H1 (cell line): ENCODE measurements at regions not wholly inside any gene's neighbourhood (a gene's known extent, or its start where the extent isn't known, plus 50 kb on each side); places are given as distances from the start of the nearest gene placed in this dataset.

Experiments
- CTCF ChIA-PET: fragments of 300-600 bp; sonication (Branson Sonifier 250); formaldehyde crosslinking; loops from one replicate; lab custom pipeline; 2021; ENCODE audit not compliant: partially characterized antibody; lab: Charles Lee
- POLR2A ChIA-PET: fragments of 300-600 bp; sonication (Branson Sonifier 250); formaldehyde crosslinking; loops from one replicate; lab custom pipeline; 2021; ENCODE audit warnings: inconsistent platforms; ENCODE audit not compliant: partially characterized antibody; lab: Charles Lee
- DNase-seq, 2 experiments: peaks; one replicate each; pipeline versions ENCODE4 v3.0.0 to v3.0.0-alpha.2; 2010 to 2022; ENCODE audit warnings: low spot score in 2 of 2, low read depth in 1 of 2, mixed read lengths in 1 of 2
- FAIRE-seq: peaks from 2 replicates; lab custom pipeline; 2011; peaks lifted over from hg19 to GRCh38; lab: Jason Lieb, UNC
- H2AFZ ChIP-seq: 2 replicates; pipeline ENCODE4 v1.8.1; 2012; ENCODE audit warnings: low read length, inconsistent platforms
- H2AK5ac ChIP-seq: 2 replicates; pipeline ENCODE4 v1.6.1; 2013; ENCODE audit warnings: low read depth, low read length
- H2BK120ac ChIP-seq: replicated peaks from 2 replicates; pipeline ENCODE3; 2013; ENCODE audit warnings: low read depth, low read length, inconsistent platforms
- H2BK12ac ChIP-seq: 2 replicates; pipeline ENCODE4 v1.6.1; 2013; ENCODE audit warnings: low read depth, low read length
- H2BK15ac ChIP-seq: 2 replicates; pipeline ENCODE4 v1.6.1; 2013; ENCODE audit warnings: low read length
- H2BK20ac ChIP-seq: 2 replicates; pipeline ENCODE4 v1.6.1; 2013; ENCODE audit warnings: low read length
- H2BK5ac ChIP-seq: 2 replicates; pipeline ENCODE4 v1.6.1; 2013; ENCODE audit warnings: low read depth, low read length
- H3K14ac ChIP-seq: 2 replicates; pipeline ENCODE4 v1.6.1; 2013; ENCODE audit warnings: inconsistent platforms; ENCODE audit not compliant: insufficient read length
- H3K18ac ChIP-seq: 2 replicates; pipeline ENCODE4 v1.6.1; 2013; ENCODE audit warnings: low read length; ENCODE audit errors: extremely low read depth
- H3K23ac ChIP-seq: 2 replicates; pipeline ENCODE4 v1.6.1; 2013; ENCODE audit warnings: inconsistent platforms; ENCODE audit not compliant: insufficient read length
- H3K23me2 ChIP-seq: 2 replicates; pipeline ENCODE4 v1.6.1; 2013; ENCODE audit warnings: low read depth, low read length
- H3K27ac ChIP-seq: 2 replicates; pipeline ENCODE4 v1.6.1; 2011; ENCODE audit warnings: low read depth, low read length, inconsistent platforms
- H3K27me3 ChIP-seq, 4 experiments: replicated peaks in 1 of 4; 1 replicate in 1 of 4; 2 replicates in 3 of 4; pipeline versions ENCODE4 v1.6.1 to v1.8.1; 2011 to 2013; ENCODE audit warnings: low read length in 3 of 4, mild to moderate bottlenecking in 3 of 4, inconsistent platforms in 2 of 4, mixed read lengths in 2 of 4, moderate library complexity in 1 of 4; ENCODE audit not compliant: control insufficient read depth in 3 of 4, insufficient read depth in 3 of 4; ENCODE audit errors: extremely low read depth in 1 of 4
- H3K36me3 ChIP-seq, 4 experiments: 2 replicates each; pipeline versions ENCODE4 v1.6.1 to v1.8.1; 2011 to 2013; ENCODE audit warnings: mild to moderate bottlenecking in 4 of 4, low read length in 3 of 4, moderate library complexity in 2 of 4, control low read depth in 1 of 4, inconsistent platforms in 1 of 4; ENCODE audit not compliant: insufficient read depth in 4 of 4, control insufficient read depth in 2 of 4
- H3K4ac ChIP-seq: replicated peaks from 2 replicates; pipeline ENCODE3; 2013; ENCODE audit warnings: low read length, low read depth, mixed read lengths, inconsistent platforms; ENCODE audit not compliant: insufficient read length
- H3K4me1 ChIP-seq, 4 experiments: replicated peaks in 1 of 4; 1 replicate in 1 of 4; 2 replicates in 3 of 4; pipeline versions ENCODE4 v1.6.1 to v1.8.1; 2011 to 2013; ENCODE audit warnings: low read length in 3 of 4, inconsistent platforms in 2 of 4, mixed read lengths in 1 of 4; ENCODE audit not compliant: insufficient read depth in 4 of 4, control insufficient read depth in 3 of 4
- H3K4me2 ChIP-seq, 2 experiments: 2 replicates each; pipeline versions ENCODE4 v1.6.1 to v1.8.1; 2011 to 2013; ENCODE audit warnings: low read depth in 2 of 2, low read length in 2 of 2, control low read depth in 1 of 2, inconsistent platforms in 1 of 2, mild to moderate bottlenecking in 1 of 2; ENCODE audit not compliant: insufficient read depth in 1 of 2
- H3K4me3 ChIP-seq, 4 experiments: fragments of 200-600, 300-600 bp in 1 of 4; sonication (generic), shearing (Covaris generic), sonication (Bioruptor Twin) in 1 of 4; 2 replicates each; pipeline versions ENCODE4 v1.5.1 to v1.8.1; 2011 to 2016; ENCODE audit warnings: low read length in 4 of 4, low read depth in 3 of 4, control low read depth in 2 of 4, inconsistent platforms in 2 of 4, mild to moderate bottlenecking in 2 of 4, mixed read lengths in 1 of 4, moderate library complexity in 1 of 4; ENCODE audit not compliant: insufficient read depth in 2 of 4; ENCODE audit errors: extremely low read depth in 1 of 4
- H3K56ac ChIP-seq: replicated peaks from 2 replicates; pipeline ENCODE3; 2013; ENCODE audit warnings: low read depth, mild to moderate bottlenecking, mixed read lengths, low read length, inconsistent platforms; ENCODE audit not compliant: insufficient read length
- H3K79me1 ChIP-seq: 2 replicates; pipeline ENCODE4 v1.6.1; 2013; ENCODE audit warnings: low read depth, low read length, control low read depth
- H3K79me2 ChIP-seq, 2 experiments: 2 replicates each; pipeline versions ENCODE4 v1.6.1 to v1.8.1; 2012 to 2013; ENCODE audit warnings: low read length in 2 of 2, mild to moderate bottlenecking in 2 of 2, inconsistent platforms in 1 of 2; ENCODE audit not compliant: insufficient read depth in 2 of 2, control insufficient read depth in 1 of 2
- H3K9ac ChIP-seq, 4 experiments: replicated peaks in 1 of 4; 1 replicate in 1 of 4; 2 replicates in 3 of 4; pipeline versions ENCODE4 v1.6.1 to v1.8.1; 2011 to 2013; ENCODE audit warnings: low read depth in 3 of 4, low read length in 3 of 4, control low read depth in 2 of 4, mild to moderate bottlenecking in 2 of 4, moderate library complexity in 2 of 4, inconsistent platforms in 1 of 4; ENCODE audit errors: extremely low read depth in 1 of 4
- H3K9me3 ChIP-seq, 2 experiments: 2 replicates each; pipeline versions ENCODE4 v1.6.1 to v1.8.1; 2012 to 2013; ENCODE audit warnings: mild to moderate bottlenecking in 2 of 2, moderate library complexity in 2 of 2, control low read depth in 1 of 2, inconsistent platforms in 1 of 2, low read depth in 1 of 2, low read length in 1 of 2, mixed read lengths in 1 of 2; ENCODE audit not compliant: insufficient read depth in 2 of 2
- H4K20me1 ChIP-seq, 2 experiments: replicated peaks in 1 of 2; 2 replicates each; pipeline versions ENCODE3 to v1.8.1; 2011 to 2013; ENCODE audit warnings: inconsistent platforms in 2 of 2, low read length in 2 of 2, mild to moderate bottlenecking in 1 of 2; ENCODE audit not compliant: insufficient read depth in 2 of 2, control insufficient read depth in 1 of 2
- H4K5ac ChIP-seq: 2 replicates; pipeline ENCODE4 v1.6.1; 2013; ENCODE audit warnings: low read length, low read depth, mixed read lengths, inconsistent platforms; ENCODE audit not compliant: insufficient read length
- H4K8ac ChIP-seq: 2 replicates; pipeline ENCODE4 v1.8.0; 2013; ENCODE audit warnings: mild to moderate bottlenecking, moderate library complexity, low read length, inconsistent platforms; ENCODE audit not compliant: insufficient read depth; ENCODE audit errors: extremely low read depth
- H4K91ac ChIP-seq: replicated peaks from 2 replicates; pipeline ENCODE3; 2013; ENCODE audit warnings: low read length, mixed read lengths, inconsistent platforms; ENCODE audit not compliant: insufficient read length
- CBX5 ChIP-seq: fragments of 300-800, 300-1000 bp; sonication (generic); IDR thresholded peaks from 2 replicates; pipeline ENCODE4 v1.7.1; 2016; ENCODE audit warnings: antibody characterized with exemption, low read length, low read depth
- CHD1 ChIP-seq: IDR thresholded peaks from 2 replicates; pipeline ENCODE4 v1.6.1; 2012; ENCODE audit warnings: low read depth, low read length, improper control_type of control experiment
- GABPA ChIP-seq: IDR thresholded peaks from 2 replicates; pipeline ENCODE4 v1.6.1; 2011; ENCODE audit warnings: mild to moderate bottlenecking, low read length, moderate library complexity, borderline replicate concordance; ENCODE audit not compliant: insufficient read depth
- HDAC2 ChIP-seq, 2 experiments: fragments of 300-600 bp in 1 of 2; sonication (generic) in 1 of 2; IDR thresholded peaks; 2 replicates each; pipeline ENCODE4 v1.6.1; 2011 to 2012; ENCODE audit warnings: low read depth in 2 of 2, low read length in 2 of 2, mild to moderate bottlenecking in 2 of 2, moderate library complexity in 2 of 2, borderline replicate concordance in 1 of 2, inconsistent platforms in 1 of 2
- JUN ChIP-seq: IDR thresholded peaks from 2 replicates; pipeline ENCODE4 v1.6.1; 2011; ENCODE audit warnings: low read depth, mild to moderate bottlenecking, improper control_type of control experiment, low read length
- JUND ChIP-seq: IDR thresholded peaks from 2 replicates; pipeline ENCODE4 v1.6.1; 2011; ENCODE audit warnings: mild to moderate bottlenecking, improper control_type of control experiment, low read length
- POLR2AphosphoS5 ChIP-seq: IDR thresholded peaks from 2 replicates; pipeline ENCODE4 v1.6.1; 2011; ENCODE audit warnings: low read depth, low read length
- RBBP5 ChIP-seq: IDR thresholded peaks from 2 replicates; pipeline ENCODE4 v1.7.1; 2012; ENCODE audit warnings: low read depth, mild to moderate bottlenecking, inconsistent platforms, low read length, moderate library complexity, borderline replicate concordance
- SIX5 ChIP-seq: IDR thresholded peaks from 2 replicates; pipeline ENCODE4 v1.6.1; 2011; ENCODE audit warnings: mild to moderate bottlenecking, low read depth, low read length
- TAF7 ChIP-seq: optimal IDR thresholded peaks from 2 replicates; pipeline ENCODE3; 2011; ENCODE audit warnings: low read depth, mild to moderate bottlenecking, inconsistent platforms, low read length, moderate library complexity, borderline replicate concordance
- TEAD4 ChIP-seq: IDR thresholded peaks from 2 replicates; pipeline ENCODE4 v1.6.1; 2012; ENCODE audit warnings: low read depth, low read length, inconsistent platforms, mixed read lengths
- ZNF274 ChIP-seq: IDR thresholded peaks from 2 replicates; pipeline ENCODE4 v1.7.0; 2012; ENCODE audit warnings: low read length, borderline replicate concordance; ENCODE audit errors: extremely low read depth
- WGBS, 2 experiments: shearing (Covaris generic) in 1 of 2; methylation state at CpG; one replicate each; pipeline versions ENCODE4 v1.1.6 to v1.1.7; 2013 to 2015; ENCODE audit warnings: low lambda C conversion rate in 2 of 2, mixed read lengths in 2 of 2, inconsistent platforms in 1 of 2, low coverage in 1 of 2, missing lambda C conversion rate in 1 of 2; ENCODE audit not compliant: insufficient replicate concordance in 2 of 2, insufficient coverage in 1 of 2, insufficient read length in 1 of 2; ENCODE audit errors: extremely low coverage in 1 of 2, missing lambda C conversion rate in 1 of 2; 5-methylcytosine and 5-hydroxymethylcytosine counted together

GRCh38 chr6:14468647-14469321, 351.2 kb downstream of the CD83 start:
- TF ChIP-seq POLR2AphosphoS5 = no peak
- no peak for TF ChIP-seq SIX5
- TF ChIP-seq TAF7 = no peak
- no peak for TF ChIP-seq CBX5
- TF ChIP-seq TEAD4 = no peak
- TF ChIP-seq JUND = no peak
- TF ChIP-seq GABPA = no peak
- TF ChIP-seq ZNF274 = no peak
- TF ChIP-seq HDAC2 (IDR thresholded peaks at IDR 0.05; ENCODE audit: borderline replicate concordance in 1 of 2, low read depth in 2 of 2, low read length in 2 of 2) = no peak
- TF ChIP-seq RBBP5 = no peak
- TF ChIP-seq CHD1 = no peak
- no peak for TF ChIP-seq JUN
- no peaks in the 10 kb centered on the region for H3K79me1 ChIP-seq
- ChIA-PET POLR2A (no interaction called here), CTCF (no interaction called here)
- H4K8ac ChIP-seq = no peak overlapping the region
- H3K9ac ChIP-seq = no peak overlapping the region
- H4K5ac ChIP-seq = no peak overlapping the region
- no peak overlapping the region for H3K4me3 ChIP-seq
- H3K4me2 ChIP-seq = no peak overlapping the region
- no peaks in the 10 kb centered on the region for H3K27me3 ChIP-seq
- H3K27ac ChIP-seq = no peak overlapping the region
- peaks cover 0 to 3% (median 0%) of the 10 kb centered on the region in 4 experiments; a peak in 1 of 7 replicates for H3K4me1 ChIP-seq
- H3K36me3 ChIP-seq = 0 out of 8 replicates have a peak, but pooled peaks cover 0 to 3% (median 0%) of the 10 kb centered on the region in 4 experiments
- no peak overlapping the region for H2BK120ac ChIP-seq
- H4K91ac ChIP-seq = no peak overlapping the region
- H3K9me3 ChIP-seq = no peaks in the 10 kb centered on the region
- H3K14ac ChIP-seq = no peak overlapping the region
- H3K23me2 ChIP-seq = no peaks in the 10 kb centered on the region
- 98% methylated on average over 4 of the region's 4 CpGs; no CpG with 5 or more reads in 1 of the 2 experiments for WGBS, 2 experiments
- H3K18ac ChIP-seq = no peak overlapping the region
- FAIRE-seq (no peak), DNase-seq (peak in 1 of 2 experiments; percentile 7)
- H2BK5ac ChIP-seq = no peak overlapping the region
- no peak overlapping the region for H2BK12ac ChIP-seq
- no peak overlapping the region for H2AK5ac ChIP-seq
- no peaks in the 10 kb centered on the region for H4K20me1 ChIP-seq
- H3K79me2 ChIP-seq = no peaks in the 10 kb centered on the region
- H2AFZ ChIP-seq = no peak overlapping the region
- H3K4ac ChIP-seq = no peak overlapping the region
- H2BK15ac ChIP-seq = no peak overlapping the region; the same call in 1 of the 2 replicates
- H3K23ac ChIP-seq = no peak overlapping the region
- no peak overlapping the region for H2BK20ac ChIP-seq
- H3K56ac ChIP-seq = no peak overlapping the region
